Putamen (tissue), 1 donor: ENCODE measurements at regions not wholly inside any gene's neighbourhood (a gene's known extent, or its start where the extent isn't known, plus 50 kb on each side); places are given as distances from the start of the nearest gene placed in this dataset.
A peak's percentile ranks its signal among the peaks of the same experiment; 100 is the strongest.
"Not testable (repeated sequence)": the region's sequence is repeated elsewhere in the genome, so short reads cannot be mapped to it uniquely, and the experiment has no call there.

Experiments used
- DNase-seq: peaks from one replicate; pipeline ENCODE4 v3.0.0-alpha.2; 2016; ENCODE audit warnings: low spot score

GRCh38 chr4:45475548-45475947 is 648.3 kb downstream of the GABRG1 start:
- no peak for DNase-seq

- no peak for DNase-seq
Observed at GRCh38 chr4:45472490-45472889, 651.4 kb downstream of the GABRG1 start.

GRCh38 chr4:45471335-45471734 is 652.5 kb downstream of the GABRG1 start:
- no peak for DNase-seq

DNA sequence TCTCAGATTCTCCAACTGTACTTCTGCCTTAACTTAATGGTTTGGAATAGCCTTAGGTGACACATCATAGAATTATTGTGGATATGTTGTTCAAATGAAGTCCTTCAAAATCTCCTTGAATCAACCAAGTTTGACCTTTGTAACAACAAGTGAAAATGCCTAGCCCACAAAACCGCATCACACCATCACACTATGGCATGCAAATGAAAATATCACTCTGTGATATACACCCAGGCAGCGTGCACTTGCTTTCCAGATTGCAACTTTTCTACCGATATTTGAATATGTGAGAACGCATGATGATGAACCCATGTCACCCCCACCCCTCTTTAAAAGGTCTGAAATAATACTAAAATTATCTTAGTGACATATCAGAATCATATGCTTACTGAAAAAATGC is 656.7 kb downstream of the GABRG1 start:
- DNase-seq = no peak

DNA sequence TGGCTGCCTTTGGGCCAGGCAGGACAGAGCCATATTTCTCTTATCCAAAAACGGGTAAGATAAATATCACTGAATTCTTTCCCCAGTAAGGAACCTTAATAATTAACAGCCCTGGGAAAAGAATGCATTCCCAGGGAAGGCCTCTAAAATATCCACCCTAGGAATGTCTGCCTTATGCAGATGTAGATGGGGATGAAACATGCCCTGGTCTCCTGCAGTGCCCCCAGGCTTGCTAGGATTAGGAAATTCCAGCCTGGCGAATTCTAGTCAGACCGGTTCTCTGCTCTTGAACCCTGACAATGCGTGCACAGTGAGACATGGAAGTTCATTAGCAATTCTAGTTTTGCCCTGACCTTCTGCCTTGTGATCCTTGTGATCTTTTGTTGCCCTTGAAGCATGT is 663.7 kb downstream of the GABRG1 start:
- not testable (repeated sequence) for DNase-seq

GRCh38 chr4:45455217-45455616 is 668.6 kb downstream of the GABRG1 start:
- no peak for DNase-seq

- DNase-seq = peak; percentile 26
Observed at GRCh38 chr4:45453258-45453853, 670.5 kb downstream of the GABRG1 start.

GRCh38 chr4:45442466-45442865 is 681.4 kb downstream of the GABRG1 start:
- DNase-seq = no peak

DNA sequence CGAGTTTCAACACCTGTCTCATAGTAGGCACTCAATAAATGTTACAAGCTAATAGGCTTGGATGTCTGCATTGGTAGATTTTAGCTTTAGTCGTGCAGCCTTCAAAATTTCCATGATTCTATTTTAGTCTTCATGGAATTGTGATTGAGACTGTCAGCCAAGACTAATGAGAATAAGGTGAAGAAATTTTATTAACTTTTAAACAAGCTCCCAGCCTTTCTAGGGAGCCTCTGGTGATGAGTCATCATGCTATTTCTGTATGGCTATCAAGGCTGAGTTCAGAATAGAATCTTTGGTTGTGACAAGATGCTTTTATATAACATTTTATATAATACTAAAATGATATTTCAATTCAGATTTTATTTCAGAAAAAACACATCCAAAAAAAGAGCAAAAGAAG is 685.8 kb downstream of the GABRG1 start:
- peak; percentile 77 for DNase-seq

DNA sequence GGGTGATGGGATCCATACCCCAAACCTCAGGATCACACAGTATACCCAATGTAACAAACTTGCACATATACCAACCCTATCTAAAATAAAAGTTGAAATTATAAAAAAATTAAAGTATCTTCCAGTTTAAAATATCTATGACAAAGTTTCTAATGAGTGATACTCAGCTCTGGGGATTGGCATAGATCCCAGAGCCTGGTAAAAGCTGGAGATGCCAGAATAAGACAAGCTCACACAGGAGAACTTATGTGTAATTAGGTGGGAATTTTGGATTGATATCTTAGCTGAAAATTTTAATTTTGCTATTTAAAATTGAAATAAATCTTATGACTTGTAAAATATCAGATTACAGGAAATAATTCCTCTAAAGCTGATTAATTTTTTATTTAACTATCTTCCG is 686.5 kb downstream of the GABRG1 start:
- no peak for DNase-seq

- DNase-seq = no peak
Observed at GRCh38 chr4:45425135-45425534, 698.7 kb downstream of the GABRG1 start.

DNA sequence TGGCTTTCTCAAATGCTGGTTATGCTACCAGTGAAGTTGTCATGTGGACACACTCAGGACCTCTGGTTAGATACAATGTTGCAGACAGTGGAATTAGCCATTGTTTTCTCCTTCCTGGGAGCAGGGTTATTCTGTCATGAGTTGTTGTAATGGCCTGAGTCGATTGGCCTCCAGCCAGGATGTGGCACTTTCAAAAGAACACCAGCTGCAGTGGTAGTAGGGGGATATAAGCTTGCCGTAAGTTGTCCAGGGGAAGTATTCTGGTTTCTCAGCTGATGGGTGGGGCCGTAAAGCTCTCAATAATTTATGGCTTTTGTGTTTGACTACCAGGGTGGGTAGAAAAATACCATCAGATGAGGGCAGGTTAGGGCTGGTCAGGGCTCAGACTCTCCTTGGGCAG is 697.5 kb upstream of the GNPDA2 start:
- no peak for DNase-seq

- not testable (repeated sequence) for DNase-seq
Observed at GRCh38 chr4:45420091-45420674, 693.8 kb upstream of the GNPDA2 start.

DNA sequence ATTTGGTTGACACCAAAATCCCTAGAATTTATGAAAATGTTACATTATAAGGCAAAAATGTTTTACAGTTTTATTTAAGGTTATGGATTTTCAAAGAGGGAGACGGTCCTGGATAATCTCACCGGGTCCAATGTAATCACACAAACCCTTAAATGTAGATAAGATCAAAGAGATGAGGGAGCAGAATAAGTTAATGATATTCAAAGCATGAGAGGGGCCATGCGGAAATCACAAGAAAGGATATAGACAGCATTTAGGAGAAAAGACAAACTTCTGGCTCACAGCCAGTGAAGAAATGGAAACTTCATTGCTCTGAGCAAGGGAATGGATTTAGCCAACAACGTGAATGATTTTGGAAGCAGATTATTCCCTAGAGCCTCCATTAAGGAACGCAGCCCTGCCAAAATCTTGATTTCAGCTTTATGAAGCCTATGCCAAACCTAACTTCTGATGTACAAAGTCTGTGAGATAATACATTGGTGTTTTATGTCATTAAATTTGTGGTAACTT is 684.4 kb upstream of the GNPDA2 start:
- no peak for DNase-seq

DNA sequence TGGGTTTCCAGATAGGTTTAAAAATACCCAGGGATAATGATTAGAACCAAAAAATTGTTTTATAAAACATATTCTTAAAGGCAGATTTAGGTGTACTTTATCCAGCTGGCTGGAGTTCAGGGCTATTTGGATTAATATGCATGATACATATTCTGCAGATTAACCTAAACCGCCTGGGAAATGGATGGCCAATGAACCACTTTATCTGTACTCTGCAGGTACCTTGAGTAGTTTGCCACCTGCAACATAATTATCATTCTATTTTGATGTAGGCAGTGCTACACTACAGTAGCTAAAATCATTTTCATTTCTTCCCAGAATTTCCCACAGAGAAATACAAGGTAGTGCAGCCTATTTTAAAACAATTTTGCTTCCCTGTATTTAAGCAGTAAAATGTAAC is 683.2 kb upstream of the GNPDA2 start:
- peak; percentile 18 for DNase-seq

DNA sequence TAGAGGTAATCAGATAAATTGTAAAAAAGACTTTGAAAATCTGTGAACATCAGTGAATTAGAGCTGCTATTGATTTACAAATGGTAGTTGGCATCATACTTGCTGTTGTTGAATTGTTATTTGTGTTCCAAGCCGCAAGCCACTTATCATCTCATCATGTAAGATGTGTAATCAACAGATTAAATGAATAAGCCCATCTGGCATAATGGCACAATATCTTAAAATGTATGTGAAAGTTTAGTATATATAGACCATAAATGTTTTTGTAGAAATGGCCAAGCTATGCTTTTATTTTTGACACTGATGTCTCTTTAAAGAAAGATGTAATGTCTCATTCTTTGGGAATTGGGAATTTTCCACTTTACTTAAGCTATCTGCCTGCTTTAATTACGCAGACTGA is 682.6 kb upstream of the GNPDA2 start:
- peak; percentile 3 for DNase-seq

GRCh38 chr4:45399116-45399515 is 672.8 kb upstream of the GNPDA2 start:
- DNase-seq = no peak

DNA sequence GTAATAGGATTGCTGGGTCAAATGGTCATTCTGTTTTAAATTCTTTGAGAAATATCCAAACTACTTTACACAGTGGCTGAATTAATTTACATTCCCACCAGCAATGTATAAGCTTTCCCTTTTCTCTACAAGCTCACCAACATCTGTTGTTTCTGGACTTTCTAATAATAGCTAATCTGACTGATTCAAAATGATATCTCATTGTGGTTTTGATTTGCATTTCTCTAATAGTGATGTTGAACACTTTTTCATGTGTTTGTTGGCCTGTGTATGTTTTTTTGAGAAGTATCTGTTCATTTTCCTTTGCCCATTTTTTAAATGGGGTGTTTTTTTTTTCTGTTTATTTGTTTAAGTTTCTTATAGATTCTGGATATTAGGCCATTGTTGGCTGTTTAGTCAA is 659.0 kb upstream of the GNPDA2 start:
- DNase-seq = no peak

- no peak for DNase-seq
Observed at GRCh38 chr4:45370408-45370807, 644.1 kb upstream of the GNPDA2 start.

- DNase-seq = no peak
Observed at GRCh38 chr4:45368832-45369231, 642.5 kb upstream of the GNPDA2 start.

DNA sequence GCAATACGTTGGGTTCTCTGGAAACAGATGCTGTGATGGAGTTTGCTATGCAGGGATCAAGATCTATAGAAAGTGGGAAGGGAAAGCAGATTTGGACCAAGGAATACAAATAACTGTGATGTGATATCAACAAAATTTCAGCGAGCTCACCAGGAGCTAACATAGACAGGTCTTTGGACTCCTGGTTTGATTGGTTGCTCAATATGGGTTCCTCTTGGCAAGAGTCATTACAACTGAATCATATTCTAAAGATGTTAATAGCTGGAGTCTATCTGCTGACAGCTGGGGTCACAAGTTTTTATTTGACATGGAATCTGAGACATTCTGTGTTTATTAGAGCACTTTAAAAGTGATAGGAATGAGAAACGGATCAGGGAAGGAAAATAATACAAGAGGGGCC is 637.6 kb upstream of the GNPDA2 start:
- no peak for DNase-seq

GRCh38 chr4:45358573-45359506 is 632.5 kb upstream of the GNPDA2 start:
- no peak for DNase-seq

DNA sequence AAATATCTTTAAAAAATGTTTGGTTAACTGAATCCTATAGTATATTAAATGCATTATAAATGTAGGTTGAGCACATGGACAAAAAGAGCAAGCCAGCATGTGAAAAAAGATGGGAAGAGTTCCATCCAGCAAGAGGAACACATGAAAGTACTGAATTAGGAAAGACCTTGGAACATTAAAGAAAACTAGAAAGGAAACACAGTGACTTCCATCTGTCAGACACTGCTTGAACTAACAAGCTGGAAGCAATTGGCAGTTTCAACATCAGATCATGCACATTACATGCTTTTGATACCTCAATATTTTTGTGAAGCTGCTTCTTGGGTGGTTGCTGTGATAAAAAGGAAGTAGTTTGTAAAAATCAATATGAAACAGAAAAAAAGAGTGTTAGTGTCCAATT is 626.8 kb upstream of the GNPDA2 start:
- no peak for DNase-seq
